Nephron progenitor cell (in vitro differentiated cells): ENCODE measurements at regions not wholly inside any gene's neighbourhood (a gene's known extent, or its start where the extent isn't known, plus 50 kb on each side); places are given as distances from the start of the nearest gene placed in this dataset.

ENCODE experiments used
- DNase-seq: peaks from one replicate; pipeline ENCODE4 v3.0.0; 2021
- H3K27ac Mint-ChIP-seq: 2 replicates; pipeline ENCODE4 v1.8.0; 2021; ENCODE audit warnings: mild to moderate bottlenecking, moderate library complexity, mixed read lengths
- H3K27me3 Mint-ChIP-seq: 2 replicates; pipeline ENCODE4 v1.8.0; 2021; ENCODE audit warnings: mild to moderate bottlenecking, low read depth, mixed read lengths; ENCODE audit not compliant: poor library complexity
- H3K36me3 Mint-ChIP-seq: 2 replicates; pipeline ENCODE4 v1.8.0; 2021; ENCODE audit warnings: low read depth, mixed read lengths
- H3K4me1 Mint-ChIP-seq: 2 replicates; pipeline ENCODE4 v1.8.0; 2021; ENCODE audit warnings: mixed read lengths
- H3K4me3 Mint-ChIP-seq: 2 replicates; pipeline ENCODE4 v1.8.0; 2021; ENCODE audit warnings: mild to moderate bottlenecking, moderate library complexity, mixed read lengths
- H3K9me3 Mint-ChIP-seq: 2 replicates; pipeline ENCODE4 v1.8.0; 2021; ENCODE audit warnings: mild to moderate bottlenecking, moderate library complexity, mixed read lengths
- CTCF ChIP-seq: fragments of 200-600 bp; sonication (generic); IDR thresholded peaks from 2 replicates; pipeline ENCODE4 v1.5.0; 2021; ENCODE audit warnings: antibody characterized with exemption

GRCh38 chr6:33955566-33955965 lies 151.8 kb upstream of the MLN start:
- peaks cover 23% of the 10 kb centered on the region for H3K27me3 Mint-ChIP-seq
- no peaks in the 10 kb centered on the region for H3K9me3 Mint-ChIP-seq
- no peaks in the 10 kb centered on the region for H3K36me3 Mint-ChIP-seq
- no peak for DNase-seq
- peaks cover 36% of the 10 kb centered on the region for H3K4me1 Mint-ChIP-seq
- TF ChIP-seq CTCF, result no peak
- no peak overlapping the region for H3K27ac Mint-ChIP-seq
- H3K4me3 Mint-ChIP-seq, result no peak overlapping the region

GRCh38 chr6:33954453-33954852 lies 150.7 kb upstream of the MLN start:
- Mint-ChIP-seq H3K4me3 (no peak overlapping the region), H3K27ac (no peak overlapping the region), H3K36me3 (no peaks in the 10 kb centered on the region), H3K9me3 (no peaks in the 10 kb centered on the region), H3K4me1 (peaks cover 35% of the 10 kb centered on the region), H3K27me3 (peaks cover 28% of the 10 kb centered on the region)
- DNase-seq, result no peak
- no peak for TF ChIP-seq CTCF

- Mint-ChIP-seq H3K36me3 (no peaks in the 10 kb centered on the region), H3K4me1 (peaks cover 27% of the 10 kb centered on the region), H3K9me3 (no peaks in the 10 kb centered on the region), H3K27ac (no peak overlapping the region), H3K27me3 (peaks cover 38% of the 10 kb centered on the region), H3K4me3 (no peak overlapping the region)
- no peak for TF ChIP-seq CTCF
- DNase-seq, result no peak
These were observed 149.4 kb upstream of the MLN start for GRCh38 chr6:33953171-33953570.

- TF ChIP-seq CTCF, result no peak
- Mint-ChIP-seq H3K36me3 (no peaks in the 10 kb centered on the region), H3K9me3 (no peaks in the 10 kb centered on the region), H3K4me1 (peaks cover 25% of the 10 kb centered on the region), H3K4me3 (no peak overlapping the region), H3K27ac (no peak overlapping the region), H3K27me3 (peaks cover 35% of the 10 kb centered on the region)
- DNase-seq, result no peak
These were observed 148.2 kb upstream of the MLN start for GRCh38 chr6:33952016-33952415.

GRCh38 chr6:33950891-33951889 lies 147.4 kb upstream of the MLN start:
- Mint-ChIP-seq H3K9me3 (no peaks in the 10 kb centered on the region), H3K4me1 (peaks cover 28% of the 10 kb centered on the region), H3K36me3 (no peaks in the 10 kb centered on the region), H3K27ac (no peak overlapping the region), H3K27me3 (peaks cover 27% of the 10 kb centered on the region), H3K4me3 (no peak overlapping the region)
- TF ChIP-seq CTCF, result no peak
- DNase-seq, result no peak

GRCh38 chr6:33950472-33950881 lies 146.7 kb upstream of the MLN start:
- no peak for TF ChIP-seq CTCF
- peaks cover 33% of the 10 kb centered on the region for H3K4me1 Mint-ChIP-seq
- no peaks in the 10 kb centered on the region for H3K36me3 Mint-ChIP-seq
- no peaks in the 10 kb centered on the region for H3K9me3 Mint-ChIP-seq
- H3K4me3 Mint-ChIP-seq, result no peak overlapping the region
- no peak for DNase-seq
- peaks cover 27% of the 10 kb centered on the region for H3K27me3 Mint-ChIP-seq
- H3K27ac Mint-ChIP-seq, result no peak overlapping the region
